ENCODE measurements at regions not wholly inside any gene's neighbourhood (a gene's known extent, or its start where the extent isn't known, plus 50 kb on each side); places are given as distances from the start of the nearest gene placed in this dataset.

GRCh38 chr15:36152936-36153335 lies 426.5 kb upstream of the CDIN1 start:
- Histone ChIP-seq H3K27ac (ENCODE audit: extremely low read depth, low read depth, low read length) (no peak overlapping the region), H2AFZ (ENCODE audit: low read depth, low read length) (no peak overlapping the region), H3K79me2 (ENCODE audit: control insufficient read depth, insufficient read depth, low read length) (no peaks in the 10 kb centered on the region), H3K9me1 (ENCODE audit: control insufficient read depth, insufficient read depth, low read length) (no peaks in the 10 kb centered on the region), H3K9me3 (replicated peaks; ENCODE audit: control insufficient read depth, insufficient read depth, low read depth, low read length) (no peaks in the 10 kb centered on the region; the same call in 1 of the 2 replicates), H3K9ac (ENCODE audit: insufficient read depth in 1 of 2, low read depth in 2 of 2, low read length in 2 of 2) (no peak overlapping the region), H3K4me1 (replicated peaks in 1 of 2; ENCODE audit: control insufficient read depth in 2 of 2, insufficient read depth in 2 of 2, low read length in 2 of 2) (no peaks in the 10 kb centered on the region), H3K4me3 (no peak overlapping the region), H4K20me1 (replicated peaks; ENCODE audit: control insufficient read depth, insufficient read depth, low read length) (no peaks in the 10 kb centered on the region), H3K36me3 (ENCODE audit: control insufficient read depth, insufficient read depth, low read length) (no peaks in the 10 kb centered on the region), H3K4me2 (ENCODE audit: insufficient read depth, low read length) (no peak overlapping the region), H3K27me3 (ENCODE audit: control insufficient read depth in 2 of 2, insufficient read depth in 2 of 2, low read length in 2 of 2) (no peaks in the 10 kb centered on the region)
- ChIA-PET POLR2A (no interaction called here), CTCF (ENCODE audit: low intra/inter-chr PET ratio) (no interaction called here)
- DNase-seq (ENCODE audit: extremely low read depth in 1 of 4, low spot score in 3 of 4) (no peak), ATAC-seq (no peak), FAIRE-seq (no peak)
- BruUV-seq (replicated peaks): no TSS peak
- in situ Hi-C loops (cut with MboI) (no loop called here), intact Hi-C loops (cut with micrococcal nuclease) (no loop called here)
- TF ChIP-seq HLTF (IDR thresholded peaks at IDR 0.05) (no peak), FOXP1 (CRISPR knock-in tag; IDR thresholded peaks at IDR 0.05) (no peak), FOSL1 (tag; conservative IDR thresholded peaks at IDR 0.05) (no peak), CREB3 (tag; conservative IDR thresholded peaks at IDR 0.05; ENCODE audit: low read depth) (no peak), E2F3 (CRISPR knock-in tag; IDR thresholded peaks at IDR 0.05) (no peak), ZBTB43 (CRISPR knock-in tag; IDR thresholded peaks at IDR 0.05) (no peak), ZBTB7A (IDR thresholded peaks at IDR 0.05; ENCODE audit: borderline replicate concordance, control insufficient read depth, low read depth, low read length) (no peak), RREB1 (CRISPR knock-in tag; IDR thresholded peaks at IDR 0.05) (no peak), ELK1 (CRISPR knock-in tag; IDR thresholded peaks at IDR 0.05) (no peak), SMARCC2 (IDR thresholded peaks at IDR 0.05; ENCODE audit: low read depth) (no peak)
- TF ChIP-seq, protein P1, sequence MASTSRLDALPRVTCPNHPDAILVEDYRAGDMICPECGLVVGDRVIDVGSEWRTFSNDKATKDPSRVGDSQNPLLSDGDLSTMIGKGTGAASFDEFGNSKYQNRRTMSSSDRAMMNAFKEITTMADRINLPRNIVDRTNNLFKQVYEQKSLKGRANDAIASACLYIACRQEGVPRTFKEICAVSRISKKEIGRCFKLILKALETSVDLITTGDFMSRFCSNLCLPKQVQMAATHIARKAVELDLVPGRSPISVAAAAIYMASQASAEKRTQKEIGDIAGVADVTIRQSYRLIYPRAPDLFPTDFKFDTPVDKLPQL (IDR thresholded peaks at IDR 0.05; ENCODE audit: extremely low read depth, insufficient read length): no peak
- TF ChIP-seq, protein P2, sequence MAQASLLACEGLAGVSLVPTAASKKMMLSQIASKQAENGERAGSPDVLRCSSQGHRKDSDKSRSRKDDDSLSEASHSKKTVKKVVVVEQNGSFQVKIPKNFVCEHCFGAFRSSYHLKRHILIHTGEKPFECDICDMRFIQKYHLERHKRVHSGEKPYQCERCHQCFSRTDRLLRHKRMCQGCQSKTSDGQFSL (CRISPR knock-in tag; IDR thresholded peaks at IDR 0.05): no peak
- TF ChIP-seq, protein P2 (tag; IDR thresholded peaks at IDR 0.05): no peak
